M059J (cell line): ENCODE measurements at regions not wholly inside any gene's neighbourhood (a gene's known extent, or its start where the extent isn't known, plus 50 kb on each side); places are given as distances from the start of the nearest gene placed in this dataset.

Source experiments
- DNase-seq: peaks from one replicate; pipeline ENCODE4 v3.0.0-alpha.2; 2012; ENCODE audit warnings: low read depth

- DNase-seq, result no peak
Measured at GRCh38 chr4:184575306-184575705, 73.9 kb downstream of the CASP3 start.

DNA sequence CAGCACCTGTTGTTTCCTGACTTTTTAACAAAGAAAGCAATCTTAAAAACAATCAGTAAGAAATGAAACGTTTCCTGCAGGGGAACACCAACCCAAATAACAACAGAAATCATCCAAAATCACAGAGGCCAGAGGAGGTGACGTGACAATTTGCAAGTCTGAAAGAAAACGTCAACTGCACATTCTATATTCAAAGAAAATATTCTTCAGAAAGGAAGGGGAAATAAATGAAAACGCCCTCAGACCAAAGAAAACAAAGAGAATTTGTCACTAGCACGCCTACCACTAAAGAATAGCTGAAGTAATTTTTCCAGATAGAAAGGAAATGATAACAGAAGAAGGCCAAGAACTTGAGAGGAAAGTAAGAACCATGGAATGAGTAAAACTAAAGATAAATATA, 74.4 kb downstream of the CASP3 start:
- no peak for DNase-seq

DNA sequence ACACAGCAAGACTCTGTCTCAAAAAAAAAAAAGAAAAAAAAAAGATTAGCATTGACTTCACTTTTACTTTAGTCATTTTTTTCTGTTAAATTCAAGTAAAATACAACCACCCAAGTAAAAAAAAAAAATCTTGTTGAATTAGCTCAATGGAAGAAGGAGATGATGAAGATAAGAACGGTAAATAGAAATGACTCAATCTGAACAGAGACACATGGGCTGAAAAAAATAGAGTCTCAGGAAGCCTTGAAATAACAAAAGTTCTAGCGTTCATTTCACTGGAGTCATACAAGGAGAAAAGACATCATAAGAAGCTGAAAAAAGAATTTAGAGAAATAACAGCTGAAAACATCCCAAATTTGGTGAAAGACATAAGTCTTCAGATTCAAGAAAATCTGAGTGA, 75.5 kb downstream of the CASP3 start:
- DNase-seq, result no peak

GRCh38 chr4:184568770-184569169, 80.5 kb downstream of the CASP3 start:
- DNase-seq, result no peak

DNA sequence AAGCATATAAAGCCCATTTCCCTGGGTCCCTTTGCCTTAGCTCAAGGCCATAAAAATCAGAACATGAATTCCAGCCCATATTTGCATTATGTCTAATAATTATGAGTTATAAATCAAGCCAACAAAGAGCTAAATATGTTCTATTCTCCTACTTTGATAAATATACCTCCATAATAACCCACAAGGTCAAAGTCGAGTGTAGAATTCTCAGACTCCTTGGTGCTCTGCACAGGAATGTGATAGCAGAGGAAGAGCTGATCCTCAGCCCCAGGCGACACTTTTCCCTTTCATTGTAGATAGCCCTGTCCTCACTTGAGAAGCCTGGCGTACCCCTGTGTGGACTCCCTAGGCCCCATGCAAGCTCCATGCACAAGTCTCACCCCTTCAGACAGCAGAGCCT, 85.6 kb downstream of the CASP3 start:
- DNase-seq, result no peak

DNA sequence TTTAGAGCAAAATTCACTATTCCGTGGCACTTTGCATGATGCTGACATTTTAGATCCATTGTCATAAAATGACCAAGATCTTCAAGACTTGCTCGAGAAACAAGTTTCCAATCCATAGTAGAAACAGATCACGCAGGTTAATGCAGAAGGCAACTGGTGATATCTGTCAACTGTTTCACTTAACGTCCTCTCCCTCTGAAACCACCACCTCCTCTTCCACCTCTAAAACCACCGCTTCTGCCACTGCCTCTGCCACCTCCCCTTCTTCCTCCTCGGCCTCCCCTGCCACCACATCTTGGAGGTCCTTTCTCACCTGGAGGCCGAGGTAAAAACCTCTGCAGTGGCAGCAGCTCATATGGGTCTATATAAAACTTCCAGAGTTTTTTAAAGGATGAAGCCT, 84.6 kb upstream of the IRF2 start:
- no peak for DNase-seq

GRCh38 chr4:184553891-184554290, 79.5 kb upstream of the IRF2 start:
- DNase-seq, result no peak

GRCh38 chr4:184550476-184550875, 76.1 kb upstream of the IRF2 start:
- DNase-seq, result no peak

DNA sequence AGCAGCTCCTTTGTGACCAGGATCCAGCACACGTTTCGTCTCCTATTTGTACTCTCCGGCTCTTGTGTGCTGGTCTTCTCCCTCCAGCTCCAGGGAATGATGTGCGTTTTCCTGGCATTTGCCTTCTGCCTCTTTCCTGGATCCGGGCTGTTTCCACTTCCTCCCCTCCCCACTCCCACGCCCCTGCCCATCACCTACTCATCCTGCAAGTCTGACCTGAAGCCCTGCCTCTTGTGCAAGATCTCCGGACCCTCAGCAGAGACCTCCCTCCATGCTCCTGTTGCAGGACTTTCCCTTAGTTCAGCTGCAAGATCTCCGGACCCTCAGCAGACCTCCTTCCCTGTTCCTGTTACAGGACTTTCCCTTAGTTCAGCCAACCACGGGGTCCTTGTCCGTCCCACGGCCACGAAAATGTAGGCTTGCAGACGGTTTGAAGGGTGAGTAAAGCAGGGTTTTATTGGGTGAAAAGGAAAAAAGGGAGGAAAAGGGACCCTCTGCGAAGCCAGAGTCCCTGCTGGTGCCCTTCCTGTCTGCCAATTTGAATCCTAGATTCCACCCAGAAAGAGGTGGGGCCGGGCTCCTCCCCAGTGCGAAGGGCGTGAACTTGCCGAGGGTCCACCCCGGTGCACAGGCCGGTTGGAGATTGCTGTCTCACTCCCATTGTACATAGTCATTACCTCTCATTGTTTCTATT, 74.4 kb upstream of the IRF2 start:
- no peak for DNase-seq

DNA sequence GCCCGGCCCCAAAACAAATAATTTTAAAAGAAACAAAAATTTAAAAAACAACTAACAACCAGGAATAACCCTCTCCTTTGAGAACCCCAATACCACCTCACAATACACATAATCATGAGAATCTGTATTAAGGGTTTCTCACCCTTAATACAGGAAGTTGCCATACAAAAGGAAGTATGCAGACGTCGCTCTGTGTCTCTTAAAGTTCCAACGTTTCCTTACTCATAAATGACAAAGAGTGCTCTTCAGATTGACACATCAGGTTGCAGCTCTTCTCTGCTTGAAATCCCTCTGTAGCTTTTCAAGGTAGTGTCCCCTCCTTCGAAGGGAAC, 73.9 kb upstream of the IRF2 start:
- no peak for DNase-seq

DNA sequence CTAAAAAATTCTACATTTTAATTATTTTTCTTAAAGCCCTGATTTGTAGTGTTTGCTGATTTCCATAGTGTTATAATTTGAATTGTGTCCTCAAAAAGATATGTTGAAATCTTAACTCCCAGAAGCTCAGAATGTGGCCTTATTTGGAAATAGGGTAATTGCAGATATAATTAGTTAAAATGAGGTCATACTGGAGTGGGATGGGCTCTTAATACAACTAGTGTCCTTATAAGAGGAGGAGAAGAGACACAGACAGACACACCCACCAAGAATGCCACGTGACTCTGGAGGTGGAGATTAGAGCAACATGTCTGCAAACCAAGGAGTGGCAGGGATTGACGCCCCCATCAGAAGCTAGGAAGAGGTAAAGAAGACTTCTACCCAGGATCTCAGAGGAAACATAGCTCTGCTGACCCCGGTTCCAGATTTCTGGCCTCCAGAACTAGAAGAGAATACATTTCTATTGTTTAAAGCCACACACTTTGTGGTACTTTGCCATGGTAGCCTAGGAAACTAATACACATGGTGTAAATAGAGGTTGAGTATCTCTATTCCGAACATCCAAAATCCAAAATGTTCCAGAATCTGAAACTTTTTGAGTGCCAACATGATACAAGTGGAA, 70.5 kb upstream of the IRF2 start:
- DNase-seq, result peak; percentile 5

DNA sequence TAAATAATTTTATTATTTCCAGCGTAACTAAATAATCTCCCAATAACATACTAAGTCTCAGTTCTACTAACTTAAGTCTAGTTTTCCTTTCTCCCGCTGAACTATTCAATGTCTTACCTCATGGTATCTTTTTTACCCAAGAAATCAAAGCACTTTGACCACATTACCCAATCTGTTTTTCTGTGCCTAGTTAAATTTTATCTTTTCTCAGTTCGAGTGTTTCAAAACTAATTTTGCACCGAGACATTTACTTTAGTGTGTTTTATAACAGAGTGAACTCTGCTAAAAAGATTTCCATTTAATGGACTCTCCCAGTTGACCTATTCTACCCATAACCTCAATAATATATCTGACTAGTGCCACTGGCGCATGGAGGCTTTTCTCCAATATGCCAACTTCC, 67.6 kb upstream of the IRF2 start:
- DNase-seq, result no peak

DNA sequence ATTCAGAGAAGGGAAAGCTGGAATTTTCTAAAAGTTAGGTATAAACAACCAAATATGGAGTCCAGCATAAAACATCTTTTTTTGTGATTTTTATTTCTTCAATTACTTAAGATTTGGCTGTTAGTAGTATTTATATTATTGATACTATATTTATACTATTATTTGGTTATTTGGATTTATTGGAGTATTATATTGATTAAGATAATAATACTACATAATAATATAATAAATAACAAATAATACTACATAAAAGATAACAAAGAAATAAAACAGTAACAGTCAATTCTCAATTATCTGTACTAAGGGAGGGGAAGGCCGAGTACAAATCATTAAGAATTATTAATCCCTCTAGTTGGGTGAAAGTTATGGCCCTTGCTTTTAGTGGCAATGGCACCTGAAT, 66.0 kb upstream of the IRF2 start:
- no peak for DNase-seq

DNA sequence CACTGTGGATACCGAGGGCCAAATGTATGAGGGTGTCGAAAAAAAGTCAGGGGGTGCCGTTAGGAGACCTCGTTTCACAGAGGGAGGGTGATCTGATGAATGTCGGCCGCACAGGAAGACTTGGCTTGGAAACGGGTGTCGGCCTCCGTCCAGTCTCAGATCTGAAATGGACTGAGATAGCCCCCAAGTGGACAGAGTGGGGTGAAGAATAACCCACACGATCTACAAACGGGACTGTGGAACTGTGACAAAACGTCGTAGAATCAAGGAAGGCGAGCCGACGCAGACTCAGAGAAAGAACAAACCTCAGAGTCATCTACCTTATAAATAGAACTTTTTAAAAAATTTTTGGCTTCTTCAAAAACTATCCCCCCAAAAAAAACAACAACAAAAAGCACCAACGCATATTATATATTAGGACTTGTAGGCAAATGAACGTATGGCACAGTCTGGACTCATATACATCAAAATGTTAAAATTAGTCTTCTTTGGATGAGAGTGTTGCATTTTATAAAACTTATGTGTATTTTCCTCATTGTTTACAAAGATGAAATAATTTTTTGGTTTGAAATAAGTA, 63.8 kb upstream of the IRF2 start:
- DNase-seq, result peak; percentile 89

DNA sequence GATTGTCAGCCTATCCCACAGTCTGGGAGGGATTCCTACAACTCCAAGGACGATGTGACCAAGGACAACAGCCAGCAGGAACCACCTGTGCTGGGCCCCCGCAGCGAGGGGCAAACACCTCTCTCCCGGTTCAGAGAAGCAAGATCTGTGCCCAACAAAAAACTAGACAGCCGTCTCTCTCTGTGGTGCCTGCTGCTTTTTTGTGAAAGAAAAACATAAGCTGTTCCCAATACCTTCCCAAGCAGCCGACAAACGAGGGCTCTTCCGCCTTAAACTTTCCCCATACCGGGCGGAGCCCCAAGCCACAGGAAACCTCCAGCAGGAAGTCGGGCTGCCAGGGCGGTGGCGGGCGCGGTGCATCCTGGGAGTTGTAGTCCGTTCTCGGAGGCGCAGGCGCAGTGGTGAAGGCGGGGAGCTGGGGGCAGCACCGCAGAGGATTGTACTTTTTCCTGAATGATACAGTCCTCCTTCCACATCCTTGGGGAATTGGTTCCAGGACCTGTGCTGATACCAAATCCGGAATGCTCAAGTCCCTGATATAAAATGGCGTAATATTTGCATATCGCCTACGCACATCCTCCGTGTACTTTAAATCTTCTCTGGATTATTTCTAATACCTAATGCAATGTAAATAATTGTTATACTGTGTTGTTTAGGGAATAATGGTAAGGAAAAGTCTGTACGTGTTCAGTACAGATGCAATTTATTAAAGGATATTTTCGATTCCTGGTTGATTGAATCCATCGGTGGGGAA, 63.1 kb upstream of the IRF2 start:
- DNase-seq, result peak; percentile 92

- peak; percentile 2 for DNase-seq
Measured at GRCh38 chr4:184536881-184537248, 62.5 kb upstream of the IRF2 start.

- DNase-seq, result no peak
Measured at GRCh38 chr4:184536065-184536880, 61.9 kb upstream of the IRF2 start.

DNA sequence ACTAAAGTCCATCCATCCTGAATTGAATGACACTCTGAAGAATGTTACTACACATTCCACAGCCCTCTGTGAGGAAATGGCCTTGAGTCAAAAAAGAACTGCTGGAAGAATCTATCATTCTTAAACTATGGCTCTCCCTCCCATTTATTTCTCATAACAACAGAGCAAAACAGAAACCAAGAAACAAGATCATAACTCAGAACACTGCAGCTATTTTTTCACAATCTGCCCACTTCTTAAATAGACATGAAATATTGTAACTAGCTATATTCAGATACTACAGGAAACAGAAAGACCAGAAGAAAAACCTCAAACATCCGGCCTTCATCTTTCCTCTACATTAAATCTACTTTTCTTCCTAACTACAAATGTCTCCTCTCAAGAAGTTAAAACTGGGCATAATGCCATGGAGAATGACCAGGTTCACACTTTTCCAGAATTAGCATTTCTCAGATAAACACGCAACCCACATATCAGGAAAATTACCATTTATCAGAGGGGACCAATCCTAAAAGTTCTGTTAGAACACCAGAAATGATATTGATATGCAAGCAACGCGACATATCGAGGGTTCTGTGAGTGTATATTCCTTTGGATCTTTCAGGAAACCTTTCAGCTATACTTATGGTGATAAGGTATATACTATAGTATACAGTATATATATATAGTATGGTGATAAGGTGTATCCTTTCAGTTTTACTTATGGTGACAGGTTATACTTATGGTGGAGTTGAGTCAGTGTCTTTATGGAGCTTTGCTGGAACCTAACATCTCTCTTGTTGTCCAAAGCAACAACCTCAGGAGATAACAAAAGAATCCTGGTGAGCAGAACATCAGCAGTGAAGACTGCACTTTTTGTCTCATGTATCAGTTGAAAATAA, 60.4 kb upstream of the IRF2 start:
- peak; percentile 74 for DNase-seq

DNA sequence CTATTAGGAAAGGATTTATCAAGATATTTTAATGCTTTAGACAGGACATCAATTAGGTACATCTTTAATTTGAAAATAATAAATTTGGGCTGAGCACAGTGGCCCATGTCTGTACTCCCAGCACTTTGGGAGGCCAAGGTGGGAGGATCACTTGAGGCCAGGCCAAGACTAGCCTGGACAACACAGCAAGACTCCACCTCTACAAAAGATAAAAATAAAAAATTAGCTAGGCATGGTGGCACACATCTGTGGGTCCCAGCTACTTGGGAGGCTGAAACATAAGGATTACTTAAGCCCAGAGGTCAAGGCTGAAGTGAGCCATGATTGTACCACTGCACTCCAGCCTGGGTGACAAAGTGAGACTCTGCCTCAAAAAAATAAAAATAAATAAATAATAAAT, 59.6 kb upstream of the IRF2 start:
- DNase-seq, result no peak

- no peak for DNase-seq
Measured at GRCh38 chr4:184531008-184531407, 56.7 kb upstream of the IRF2 start.

DNA sequence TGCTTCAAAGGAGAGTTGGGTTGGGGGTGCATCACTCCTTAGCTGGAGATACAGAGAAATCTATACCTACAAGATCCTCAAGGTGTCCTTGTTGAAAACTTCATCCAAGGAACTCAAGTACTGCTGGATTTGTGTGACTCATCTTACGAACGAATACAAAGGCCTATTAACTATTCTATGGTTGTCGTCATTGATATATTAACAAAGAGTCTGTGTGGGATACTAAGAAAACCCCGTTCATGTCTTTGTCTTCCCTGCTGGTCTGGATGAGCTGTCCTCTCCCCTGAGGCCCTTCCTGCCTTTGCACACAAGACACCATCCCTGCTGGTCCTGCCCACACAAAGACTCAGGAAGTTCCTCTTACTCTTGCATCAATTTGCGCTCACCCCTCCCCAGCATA, 54.9 kb upstream of the IRF2 start:
- peak; percentile 73 for DNase-seq
